ENCODE measurements at regions not wholly inside any gene's neighbourhood (a gene's known extent, or its start where the extent isn't known, plus 50 kb on each side); places are given as distances from the start of the nearest gene placed in this dataset.

DNA sequence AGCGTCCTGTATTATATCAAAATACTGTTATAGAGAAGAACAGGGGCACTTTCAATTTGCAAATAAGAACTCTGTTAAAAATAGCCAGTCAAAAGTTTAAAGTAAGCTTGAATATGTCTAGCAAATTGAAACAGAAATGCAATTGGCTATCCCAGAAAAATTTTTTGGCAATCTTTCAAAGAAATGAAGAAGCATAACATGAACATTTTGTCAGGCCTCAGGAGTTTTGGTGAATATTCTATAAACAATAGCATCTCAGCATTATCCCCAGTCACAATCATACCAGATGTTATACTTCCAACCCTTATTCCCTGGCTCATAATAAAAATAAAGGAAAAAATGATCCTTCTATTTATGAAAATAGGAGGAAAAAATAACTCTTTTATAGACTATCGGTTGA, 252.4 kb downstream of the GRB14 start:
- 27% methylated on average over 2 of the region's 2 CpGs for WGBS

DNA sequence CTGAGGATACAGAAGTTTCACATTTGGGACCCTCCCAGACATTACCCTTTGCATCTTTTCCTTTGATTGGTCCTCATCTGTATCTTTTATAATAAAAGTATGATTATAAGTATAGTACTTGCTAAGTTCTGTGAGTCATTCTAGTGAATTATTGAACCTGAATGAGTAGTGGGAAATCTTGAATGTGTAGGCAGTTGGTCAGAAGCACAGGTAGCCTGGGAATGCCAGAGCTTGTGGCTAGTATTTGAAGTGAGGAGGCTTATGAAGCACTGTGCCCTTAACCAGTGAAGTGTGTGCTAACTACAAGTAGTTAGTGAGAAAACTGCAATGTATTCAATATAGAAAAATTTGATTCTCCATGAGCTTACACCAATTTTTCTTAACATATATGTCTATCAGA, 257.6 kb downstream of the GRB14 start:
- H3K36me3 ChIP-seq (ENCODE audit: insufficient read depth), result no peaks in the 10 kb centered on the region
- no peak overlapping the region for H3K27ac ChIP-seq (ENCODE audit: low read depth)
- H3K4me3 ChIP-seq (ENCODE audit: low read depth, low read length), result no peak overlapping the region
- no peaks in the 10 kb centered on the region for H3K4me1 ChIP-seq (ENCODE audit: insufficient read depth)
- no peak for DNase-seq (ENCODE audit: extremely low spot score)

More for the DNA sequence above, 252.4 kb downstream of the GRB14 start:
- Histone ChIP-seq H3K27ac (ENCODE audit: low read depth) (no peak overlapping the region), H3K4me3 (ENCODE audit: low read depth, low read length) (no peak overlapping the region), H3K4me1 (ENCODE audit: insufficient read depth) (no peaks in the 10 kb centered on the region), H3K36me3 (ENCODE audit: insufficient read depth) (no peaks in the 10 kb centered on the region)
- DNase-seq (ENCODE audit: extremely low spot score), result peak; percentile 8

DNA sequence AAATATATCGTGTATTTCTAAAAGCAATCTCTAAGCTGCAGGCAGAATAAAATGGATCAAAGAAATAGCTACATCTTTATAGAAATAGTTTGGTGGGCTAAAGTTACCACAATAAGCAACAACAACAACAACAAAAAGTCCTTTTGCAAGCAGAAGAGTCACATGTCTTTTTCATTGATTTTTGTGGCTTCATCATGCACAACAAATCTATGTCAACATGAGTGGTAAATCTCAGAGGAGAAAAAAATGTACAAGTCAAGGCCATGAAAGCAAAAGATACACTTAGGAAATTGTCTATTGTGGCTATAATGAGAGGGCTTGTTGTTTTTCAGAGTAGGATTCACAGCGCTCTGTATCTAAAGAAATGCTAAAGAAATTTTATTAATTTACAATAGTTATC, 269.7 kb downstream of the GRB14 start:
- Histone ChIP-seq H3K36me3 (ENCODE audit: insufficient read depth) (no peaks in the 10 kb centered on the region), H3K4me1 (ENCODE audit: insufficient read depth) (no peaks in the 10 kb centered on the region), H3K27ac (ENCODE audit: low read depth) (no peak overlapping the region), H3K4me3 (ENCODE audit: low read depth, low read length) (no peak overlapping the region)
- no peak for DNase-seq (ENCODE audit: extremely low spot score)
- WGBS, result 93% methylated on average over 2 of the region's 2 CpGs

DNA sequence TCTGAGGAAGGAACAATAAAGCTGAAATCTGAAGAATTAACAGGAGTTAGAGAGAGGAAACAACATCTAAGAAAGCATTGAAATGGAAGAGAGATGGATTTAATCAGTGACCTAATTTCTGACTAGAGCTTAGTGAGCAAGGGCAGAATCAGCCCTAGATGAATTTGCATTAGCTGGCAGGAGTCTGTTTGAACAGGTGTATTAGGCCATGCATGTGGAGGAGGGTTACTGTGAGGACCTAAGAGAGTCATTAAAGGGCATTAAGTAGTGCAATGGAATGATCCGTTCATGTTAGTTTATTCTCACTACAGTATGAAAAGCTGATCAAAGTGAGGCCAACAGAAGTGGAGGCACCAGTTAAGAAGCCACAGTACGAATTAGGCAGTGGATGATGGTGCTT, 285.3 kb downstream of the GRB14 start:
- Histone ChIP-seq H3K4me1 (ENCODE audit: insufficient read depth) (no peaks in the 10 kb centered on the region), H3K36me3 (ENCODE audit: insufficient read depth) (no peaks in the 10 kb centered on the region), H3K4me3 (ENCODE audit: low read depth, low read length) (no peak overlapping the region), H3K27ac (ENCODE audit: low read depth) (no peak overlapping the region)
- no peak for DNase-seq (ENCODE audit: extremely low spot score)
- WGBS, result 71% methylated on average over 2 of the region's 2 CpGs

DNA sequence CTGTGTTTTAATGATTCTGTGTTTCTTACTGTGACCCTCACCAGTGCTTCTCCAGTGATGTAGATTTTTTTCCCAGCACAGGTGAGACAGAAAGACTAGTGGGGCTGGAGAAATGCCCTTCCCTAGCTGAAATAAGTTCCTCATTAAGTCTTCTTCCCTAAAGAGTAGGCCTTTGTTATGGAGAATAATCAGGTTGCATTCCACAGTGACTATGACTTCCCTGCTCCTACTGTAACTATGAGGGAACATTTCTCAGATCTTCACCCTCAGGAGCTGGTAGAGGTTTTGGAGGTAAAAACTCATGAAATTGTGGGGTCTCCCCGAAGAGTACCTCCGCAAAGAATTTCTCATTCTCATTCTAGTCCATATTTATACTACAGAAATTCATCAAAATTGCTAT, 286.2 kb downstream of the GRB14 start:
- Histone ChIP-seq H3K27ac (ENCODE audit: low read depth) (no peak overlapping the region), H3K36me3 (ENCODE audit: insufficient read depth) (no peaks in the 10 kb centered on the region), H3K4me3 (ENCODE audit: low read depth, low read length) (no peak overlapping the region), H3K4me1 (ENCODE audit: insufficient read depth) (no peaks in the 10 kb centered on the region)
- 93% methylated on average over 2 of the region's 2 CpGs for WGBS
- DNase-seq (ENCODE audit: extremely low spot score), result no peak

DNA sequence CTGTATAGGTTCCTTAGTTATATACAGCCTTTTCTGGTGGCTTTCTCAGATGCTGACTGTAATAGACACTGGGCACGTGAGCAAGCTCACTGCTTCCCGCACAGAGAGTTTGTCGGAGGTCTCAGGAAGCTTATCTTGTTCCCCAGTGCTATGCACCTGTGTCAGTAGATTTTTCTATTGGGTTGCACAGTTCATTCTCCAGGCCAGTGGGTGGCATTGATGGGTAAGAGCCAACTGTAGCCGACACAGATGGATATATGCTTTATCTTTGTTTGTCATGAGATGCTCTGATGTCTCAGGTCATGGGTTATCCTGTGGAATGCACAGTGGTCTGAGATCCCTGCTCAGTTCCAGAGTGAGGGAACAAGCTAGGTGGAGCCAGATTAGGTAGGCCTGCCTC, 293.0 kb downstream of the GRB14 start:
- no peaks in the 10 kb centered on the region for H3K4me1 ChIP-seq (ENCODE audit: insufficient read depth)
- H3K4me3 ChIP-seq (ENCODE audit: low read depth, low read length), result no peak overlapping the region
- H3K27ac ChIP-seq (ENCODE audit: low read depth), result no peak overlapping the region
- no peak for DNase-seq (ENCODE audit: extremely low spot score)
- 89% methylated on average over 4 of the region's 4 CpGs for WGBS
- no peaks in the 10 kb centered on the region for H3K36me3 ChIP-seq (ENCODE audit: insufficient read depth)

DNA sequence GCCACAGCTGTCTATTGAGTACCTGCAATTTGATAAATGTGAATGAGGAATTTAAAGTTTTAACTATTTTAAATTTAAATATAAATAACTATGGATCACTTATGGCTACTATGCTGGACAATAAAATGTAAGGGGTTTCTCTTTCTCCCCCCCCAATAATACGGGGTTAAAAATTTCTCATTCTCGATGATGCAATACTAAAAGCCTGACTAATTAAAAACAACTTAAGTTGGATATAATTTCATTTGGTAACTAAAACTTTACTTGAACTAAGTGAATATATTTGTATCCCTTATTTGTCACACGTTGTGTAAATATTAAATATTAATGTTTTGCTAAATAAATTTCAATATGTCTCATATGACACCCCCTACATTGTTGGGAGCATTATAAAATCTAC, 297.3 kb downstream of the GRB14 start:
- DNase-seq (ENCODE audit: extremely low spot score), result no peak
- WGBS, result 85% methylated on average over 3 of the region's 3 CpGs
- Histone ChIP-seq H3K4me1 (ENCODE audit: insufficient read depth) (no peaks in the 10 kb centered on the region), H3K36me3 (ENCODE audit: insufficient read depth) (no peaks in the 10 kb centered on the region), H3K4me3 (ENCODE audit: low read depth, low read length) (no peak overlapping the region), H3K27ac (ENCODE audit: low read depth) (no peak overlapping the region)

DNA sequence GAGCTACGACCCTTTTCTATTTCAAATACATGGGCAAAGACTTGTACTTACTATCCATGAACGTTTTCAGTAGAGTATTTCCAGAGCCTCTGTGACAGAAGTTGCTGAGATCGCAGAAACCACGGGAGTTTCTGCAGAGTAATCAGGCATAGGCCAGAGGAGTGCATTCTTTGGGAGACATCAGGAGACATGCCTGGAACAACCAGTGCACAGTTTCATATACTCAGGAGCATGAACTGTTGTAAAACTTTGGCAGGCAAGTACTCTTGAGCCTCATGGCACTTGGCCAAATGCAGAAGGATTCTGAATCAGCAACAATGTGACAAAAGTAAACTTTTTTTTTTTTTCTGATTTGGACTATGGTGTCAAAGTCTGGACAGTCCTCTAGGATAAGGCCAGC, 307.1 kb downstream of the GRB14 start:
- peak; percentile 6 for DNase-seq (ENCODE audit: extremely low spot score)
- 33% methylated on average over 4 of the region's 4 CpGs for WGBS
- no peak overlapping the region for H3K27ac ChIP-seq (ENCODE audit: low read depth)
- H3K36me3 ChIP-seq (ENCODE audit: insufficient read depth), result no peaks in the 10 kb centered on the region
- no peaks in the 10 kb centered on the region for H3K4me1 ChIP-seq (ENCODE audit: insufficient read depth)
- H3K4me3 ChIP-seq (ENCODE audit: low read depth, low read length), result no peak overlapping the region

DNA sequence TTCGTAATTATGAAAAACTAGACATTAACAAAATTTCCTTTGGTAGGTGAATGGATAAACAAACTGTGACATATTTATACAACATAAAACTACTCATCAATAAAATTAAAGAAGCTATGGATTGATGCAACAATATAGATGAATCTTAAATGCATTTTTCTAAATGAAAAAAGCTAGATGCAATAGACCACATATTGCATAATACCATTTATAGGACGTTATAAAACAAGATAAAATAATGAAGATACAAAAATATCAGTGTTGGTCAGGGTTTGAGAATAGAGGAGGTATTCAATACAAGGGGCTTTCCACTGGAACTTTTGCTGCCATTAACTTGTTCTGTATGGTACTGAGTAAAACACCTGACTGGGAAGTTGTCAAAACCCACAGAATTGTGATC, 314.4 kb downstream of the GRB14 start:
- H3K4me1 ChIP-seq (ENCODE audit: insufficient read depth), result no peaks in the 10 kb centered on the region
- WGBS, result 83% methylated on average over 2 of the region's 2 CpGs
- DNase-seq (ENCODE audit: extremely low spot score), result no peak
- H3K36me3 ChIP-seq (ENCODE audit: insufficient read depth), result no peaks in the 10 kb centered on the region
- no peak overlapping the region for H3K27ac ChIP-seq (ENCODE audit: low read depth)
- no peak overlapping the region for H3K4me3 ChIP-seq (ENCODE audit: low read depth, low read length)

DNA sequence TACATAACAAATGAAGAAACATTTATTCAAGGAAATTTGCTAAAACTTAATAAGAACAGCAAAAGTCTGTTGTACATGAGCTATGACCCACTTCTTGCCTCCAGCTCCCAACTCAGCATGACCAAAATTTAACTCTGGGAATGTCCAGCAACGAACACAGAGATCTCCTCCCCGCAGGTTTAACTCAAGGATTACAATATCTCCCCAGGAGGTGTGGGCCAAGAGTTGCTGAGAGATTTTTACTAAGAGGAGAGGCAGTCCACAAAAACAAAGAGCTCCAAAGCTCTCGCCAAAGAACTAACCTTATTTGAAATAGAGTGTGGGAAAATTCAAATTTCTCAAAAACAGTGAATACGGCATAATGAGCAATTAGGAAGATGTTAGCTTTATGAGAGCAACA, 318.5 kb downstream of the GRB14 start:
- WGBS, result 68% methylated on average over 4 of the region's 4 CpGs
- no peak overlapping the region for H3K27ac ChIP-seq (ENCODE audit: low read depth)
- no peaks in the 10 kb centered on the region for H3K4me1 ChIP-seq (ENCODE audit: insufficient read depth)
- H3K36me3 ChIP-seq (ENCODE audit: insufficient read depth), result no peaks in the 10 kb centered on the region
- DNase-seq (ENCODE audit: extremely low spot score), result no peak
- H3K4me3 ChIP-seq (ENCODE audit: low read depth, low read length), result no peak overlapping the region

DNA sequence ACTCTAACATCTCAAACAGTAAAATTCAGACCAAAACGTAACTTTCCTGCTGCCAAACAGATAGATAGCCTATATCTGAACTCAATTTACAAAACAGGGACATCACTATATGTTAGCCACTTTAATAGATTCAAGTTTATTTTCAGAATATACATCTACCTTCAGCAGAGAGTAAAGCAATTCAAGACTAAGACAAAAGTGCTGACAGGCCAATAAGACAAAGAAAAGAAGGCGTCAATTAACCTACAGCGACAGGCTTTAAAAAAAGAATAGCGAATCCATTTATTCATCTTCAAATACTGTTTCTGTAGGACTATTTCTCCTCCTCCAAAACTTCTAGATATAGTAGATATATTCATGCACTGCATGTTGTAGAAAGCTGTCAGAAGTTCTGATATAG, 333.0 kb downstream of the GRB14 start:
- 75% methylated on average over 4 of the region's 4 CpGs for WGBS

DNA sequence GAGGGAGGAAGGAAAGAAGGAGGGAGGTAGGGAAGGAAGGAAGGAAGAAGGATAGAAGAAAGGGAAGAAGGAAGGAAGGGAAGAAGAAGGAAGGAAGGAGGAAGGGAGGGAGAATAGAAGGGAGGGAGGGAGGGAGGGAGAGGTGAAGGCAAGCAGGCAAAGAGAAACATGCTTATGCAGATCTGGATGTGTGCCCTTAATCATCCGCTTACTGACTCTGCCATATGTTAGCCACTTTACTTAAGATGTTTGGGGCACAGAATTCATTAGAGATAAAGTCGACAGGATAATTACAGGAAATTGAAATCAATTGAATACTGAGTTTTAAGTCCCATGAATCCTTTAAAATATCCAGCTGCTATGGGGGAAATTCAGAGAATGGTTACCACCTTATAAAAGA, 334.2 kb downstream of the GRB14 start:
- Histone ChIP-seq H3K4me3 (ENCODE audit: low read depth, low read length) (no peak overlapping the region), H3K4me1 (ENCODE audit: insufficient read depth) (no peaks in the 10 kb centered on the region), H3K27ac (ENCODE audit: low read depth) (no peak overlapping the region), H3K36me3 (ENCODE audit: insufficient read depth) (no peaks in the 10 kb centered on the region)
- 61% methylated on average over 2 of the region's 2 CpGs for WGBS
- DNase-seq (ENCODE audit: extremely low spot score), result no peak

More for the DNA sequence above, 333.0 kb downstream of the GRB14 start:
- H3K36me3 ChIP-seq (ENCODE audit: insufficient read depth), result no peaks in the 10 kb centered on the region
- no peak overlapping the region for H3K27ac ChIP-seq (ENCODE audit: low read depth)
- H3K4me3 ChIP-seq (ENCODE audit: low read depth, low read length), result no peak overlapping the region
- no peaks in the 10 kb centered on the region for H3K4me1 ChIP-seq (ENCODE audit: insufficient read depth)
- no peak for DNase-seq (ENCODE audit: extremely low spot score)

DNA sequence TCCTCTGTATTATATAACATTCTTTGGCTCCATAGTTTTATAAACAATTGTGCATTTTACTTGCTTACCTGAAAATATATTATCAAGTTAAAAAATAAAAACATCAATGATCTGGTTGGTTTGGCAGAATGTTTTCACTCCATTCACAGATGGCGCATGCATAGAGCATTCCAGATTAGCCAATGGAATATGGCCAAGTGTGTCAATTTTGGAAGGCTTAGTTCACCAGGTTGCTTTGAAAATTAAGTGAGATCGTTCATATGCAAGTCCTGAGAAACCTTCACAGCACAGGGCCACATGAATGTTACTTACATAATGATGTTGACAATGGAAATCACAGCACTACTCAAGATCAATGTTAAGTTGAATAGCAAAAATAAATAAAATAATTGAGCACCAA, 335.7 kb downstream of the GRB14 start:
- 91% methylated on average over 2 of the region's 2 CpGs for WGBS
- no peak overlapping the region for H3K4me3 ChIP-seq (ENCODE audit: low read depth, low read length)
- no peak for DNase-seq (ENCODE audit: extremely low spot score)
- no peaks in the 10 kb centered on the region for H3K36me3 ChIP-seq (ENCODE audit: insufficient read depth)
- no peaks in the 10 kb centered on the region for H3K4me1 ChIP-seq (ENCODE audit: insufficient read depth)
- H3K27ac ChIP-seq (ENCODE audit: low read depth), result no peak overlapping the region

DNA sequence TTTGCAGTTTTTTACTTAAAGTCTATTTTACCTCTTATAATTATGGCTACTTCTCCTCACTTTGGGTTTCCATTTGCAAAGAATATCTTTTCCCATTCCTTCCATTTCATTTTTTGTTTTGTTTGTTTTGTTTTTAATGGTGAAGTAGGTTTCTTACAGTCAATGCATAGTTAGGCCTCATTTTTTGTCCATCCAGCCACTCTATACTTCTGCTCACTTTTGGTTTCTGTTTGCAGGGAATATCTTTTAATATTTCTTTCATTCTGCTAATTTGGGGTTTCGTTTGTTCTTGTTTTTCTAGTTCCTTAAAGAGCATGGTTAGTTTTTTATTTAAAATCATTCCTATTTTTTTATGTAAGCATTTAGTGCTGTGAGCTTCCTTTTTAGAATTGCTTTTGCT, 339.4 kb downstream of the GRB14 start:
- no peaks in the 10 kb centered on the region for H3K4me1 ChIP-seq (ENCODE audit: insufficient read depth)
- DNase-seq (ENCODE audit: extremely low spot score), result no peak
- WGBS, result 83% methylated on average over 1 of the region's 1 CpG
- no peak overlapping the region for H3K27ac ChIP-seq (ENCODE audit: low read depth)
- H3K4me3 ChIP-seq (ENCODE audit: low read depth, low read length), result no peak overlapping the region
- H3K36me3 ChIP-seq (ENCODE audit: insufficient read depth), result no peaks in the 10 kb centered on the region

DNA sequence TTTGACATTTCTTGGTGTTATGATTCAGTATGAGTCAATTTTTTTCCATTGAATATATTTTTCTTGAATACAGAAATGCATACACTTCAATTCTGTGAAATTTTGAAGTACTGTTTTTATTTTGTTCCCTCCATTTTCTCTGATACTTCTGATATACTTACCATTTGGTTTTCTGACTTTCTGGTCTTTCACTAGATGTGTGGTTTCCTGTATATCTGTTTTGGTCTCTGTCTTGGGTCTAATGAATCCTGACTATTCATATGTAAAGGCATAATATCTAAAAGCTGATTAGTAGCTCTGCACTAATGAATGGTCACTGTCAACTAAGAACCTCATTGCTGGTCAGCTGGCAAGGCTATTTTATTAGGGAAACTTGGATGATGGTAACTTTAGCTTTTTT, 345.6 kb downstream of the GRB14 start:
- no peaks in the 10 kb centered on the region for H3K4me1 ChIP-seq (ENCODE audit: insufficient read depth)
- no peak overlapping the region for H3K4me3 ChIP-seq (ENCODE audit: low read depth, low read length)
- H3K36me3 ChIP-seq (ENCODE audit: insufficient read depth), result no peaks in the 10 kb centered on the region
- DNase-seq (ENCODE audit: extremely low spot score), result no peak
- H3K27ac ChIP-seq (ENCODE audit: low read depth), result no peak overlapping the region

All from urinary bladder (tissue), 3 donors.